ENCODE measurements at regions not wholly inside any gene's neighbourhood (a gene's known extent, or its start where the extent isn't known, plus 50 kb on each side); places are given as distances from the start of the nearest gene placed in this dataset.
"Not testable (repeated sequence)": the region's sequence is repeated elsewhere in the genome, so short reads cannot be mapped to it uniquely, and the experiment has no call there.

DNA sequence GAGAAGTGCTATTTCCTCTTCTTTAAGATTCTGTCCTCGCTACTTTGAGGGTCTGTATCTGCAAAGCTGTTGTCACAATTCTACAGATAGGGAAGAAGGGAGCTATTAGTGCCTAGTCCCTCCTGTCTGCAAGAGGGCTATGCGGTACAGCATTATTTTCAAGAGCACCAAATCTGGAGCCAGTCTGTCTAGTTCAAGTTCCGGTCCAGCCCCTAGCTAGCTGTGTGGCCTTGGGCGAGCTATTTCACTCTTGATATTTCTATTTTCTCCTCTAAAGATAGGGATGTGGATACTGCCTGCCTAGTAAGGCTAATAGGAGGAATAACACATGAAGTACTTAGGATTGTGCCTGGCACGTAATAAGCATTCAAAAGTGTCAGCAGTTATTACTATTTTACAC lies 272.4 kb downstream of the KCNE4 start:
- Histone ChIP-seq H3K36me3 (ENCODE audit: insufficient read depth, low read length) (no peaks in the 10 kb centered on the region), H4K20me1 (ENCODE audit: insufficient read depth, low read length) (no peaks in the 10 kb centered on the region), H3K4me2 (ENCODE audit: insufficient read depth, low read length) (no peak overlapping the region), H3K4me1 (ENCODE audit: insufficient read depth, low read length) (no peaks in the 10 kb centered on the region), H3K27me3 (ENCODE audit: insufficient read depth, low read length) (no peaks in the 10 kb centered on the region), H3K4me3 (ENCODE audit: insufficient read depth, low read length) (no peak overlapping the region), H2AFZ (ENCODE audit: low read length) (no peak overlapping the region), H3K27ac (ENCODE audit: low read depth, low read length) (no peak overlapping the region), H3K79me2 (ENCODE audit: insufficient read depth, low read length) (no peaks in the 10 kb centered on the region), H3K9me3 (ENCODE audit: low read depth, low read length) (no peaks in the 10 kb centered on the region)
- TF ChIP-seq, protein P1, sequence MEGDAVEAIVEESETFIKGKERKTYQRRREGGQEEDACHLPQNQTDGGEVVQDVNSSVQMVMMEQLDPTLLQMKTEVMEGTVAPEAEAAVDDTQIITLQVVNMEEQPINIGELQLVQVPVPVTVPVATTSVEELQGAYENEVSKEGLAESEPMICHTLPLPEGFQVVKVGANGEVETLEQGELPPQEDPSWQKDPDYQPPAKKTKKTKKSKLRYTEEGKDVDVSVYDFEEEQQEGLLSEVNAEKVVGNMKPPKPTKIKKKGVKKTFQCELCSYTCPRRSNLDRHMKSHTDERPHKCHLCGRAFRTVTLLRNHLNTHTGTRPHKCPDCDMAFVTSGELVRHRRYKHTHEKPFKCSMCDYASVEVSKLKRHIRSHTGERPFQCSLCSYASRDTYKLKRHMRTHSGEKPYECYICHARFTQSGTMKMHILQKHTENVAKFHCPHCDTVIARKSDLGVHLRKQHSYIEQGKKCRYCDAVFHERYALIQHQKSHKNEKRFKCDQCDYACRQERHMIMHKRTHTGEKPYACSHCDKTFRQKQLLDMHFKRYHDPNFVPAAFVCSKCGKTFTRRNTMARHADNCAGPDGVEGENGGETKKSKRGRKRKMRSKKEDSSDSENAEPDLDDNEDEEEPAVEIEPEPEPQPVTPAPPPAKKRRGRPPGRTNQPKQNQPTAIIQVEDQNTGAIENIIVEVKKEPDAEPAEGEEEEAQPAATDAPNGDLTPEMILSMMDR (IDR thresholded peaks at IDR 0.05; ENCODE audit: extremely low read depth, low read depth, low read length) = no peak
- DNase-seq (ENCODE audit: insufficient read length, low spot score, missing footprints) = no peak

DNA sequence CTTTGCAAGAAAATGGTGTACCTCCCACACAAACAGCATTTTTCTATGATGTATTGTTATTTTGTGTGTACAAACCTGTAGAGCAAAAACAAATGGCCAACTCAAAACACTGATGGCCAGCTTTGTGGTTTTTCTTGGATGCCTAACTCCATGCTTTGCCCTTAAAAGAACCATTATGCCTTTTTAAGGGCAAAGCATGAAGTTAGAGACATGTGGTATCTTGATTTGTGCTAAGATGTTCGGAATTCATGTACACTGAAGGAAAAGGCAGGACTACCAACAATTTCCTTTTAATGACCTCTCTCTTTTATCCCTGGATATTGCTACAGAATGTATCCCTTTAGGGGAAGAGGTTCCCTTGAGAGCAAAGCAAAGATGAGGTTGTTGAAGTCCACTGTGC lies 273.6 kb downstream of the SCG2 start:
- no peak overlapping the region for H3K4me2 ChIP-seq (ENCODE audit: insufficient read depth, low read length)
- TF ChIP-seq, protein P1 (IDR thresholded peaks at IDR 0.05; ENCODE audit: extremely low read depth, low read depth, low read length) = no peak
- no peaks in the 10 kb centered on the region for H3K4me1 ChIP-seq (ENCODE audit: insufficient read depth, low read length)
- no peak overlapping the region for H3K4me3 ChIP-seq (ENCODE audit: insufficient read depth, low read length)
- no peak overlapping the region for H2AFZ ChIP-seq (ENCODE audit: low read length)
- H3K9me3 ChIP-seq (ENCODE audit: low read depth, low read length) = no peaks in the 10 kb centered on the region
- H3K79me2 ChIP-seq (ENCODE audit: insufficient read depth, low read length) = no peaks in the 10 kb centered on the region
- no peak for DNase-seq (ENCODE audit: insufficient read length, low spot score, missing footprints)
- H3K27me3 ChIP-seq (ENCODE audit: insufficient read depth, low read length) = no peaks in the 10 kb centered on the region
- no peaks in the 10 kb centered on the region for H3K36me3 ChIP-seq (ENCODE audit: insufficient read depth, low read length)
- no peaks in the 10 kb centered on the region for H4K20me1 ChIP-seq (ENCODE audit: insufficient read depth, low read length)
- H3K27ac ChIP-seq (ENCODE audit: low read depth, low read length) = no peak overlapping the region

DNA sequence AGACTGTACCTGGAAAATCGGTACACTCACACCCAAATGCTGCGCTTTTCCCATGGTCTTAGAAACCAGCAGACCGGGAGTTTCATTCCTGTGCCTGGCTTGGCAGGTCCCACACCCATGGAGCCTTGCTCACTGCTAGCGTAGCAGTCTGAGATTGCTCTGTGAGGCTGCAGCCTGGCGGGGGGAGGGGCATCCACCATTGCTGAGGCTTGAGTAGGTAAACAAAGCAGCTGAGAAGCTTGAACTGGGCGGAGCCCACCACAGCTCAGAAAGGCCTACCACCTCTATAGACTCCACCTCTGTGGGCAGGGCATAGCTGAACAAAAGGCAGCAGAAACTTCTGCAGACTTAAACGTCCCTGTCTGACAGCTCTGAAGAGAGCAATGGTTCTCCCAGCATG lies 271.4 kb downstream of the SCG2 start:
- H3K36me3 ChIP-seq (ENCODE audit: insufficient read depth, low read length); H3K79me2 ChIP-seq (ENCODE audit: insufficient read depth, low read length); H3K4me1 ChIP-seq (ENCODE audit: insufficient read depth, low read length); H3K27ac ChIP-seq (ENCODE audit: low read depth, low read length); H3K27me3 ChIP-seq (ENCODE audit: insufficient read depth, low read length); H2AFZ ChIP-seq (ENCODE audit: low read length); H3K9me3 ChIP-seq (ENCODE audit: low read depth, low read length); DNase-seq (ENCODE audit: insufficient read length, low spot score, missing footprints); H3K4me3 ChIP-seq (ENCODE audit: insufficient read depth, low read length); H3K4me2 ChIP-seq (ENCODE audit: insufficient read depth, low read length); H4K20me1 ChIP-seq (ENCODE audit: insufficient read depth, low read length): not testable (repeated sequence)

DNA sequence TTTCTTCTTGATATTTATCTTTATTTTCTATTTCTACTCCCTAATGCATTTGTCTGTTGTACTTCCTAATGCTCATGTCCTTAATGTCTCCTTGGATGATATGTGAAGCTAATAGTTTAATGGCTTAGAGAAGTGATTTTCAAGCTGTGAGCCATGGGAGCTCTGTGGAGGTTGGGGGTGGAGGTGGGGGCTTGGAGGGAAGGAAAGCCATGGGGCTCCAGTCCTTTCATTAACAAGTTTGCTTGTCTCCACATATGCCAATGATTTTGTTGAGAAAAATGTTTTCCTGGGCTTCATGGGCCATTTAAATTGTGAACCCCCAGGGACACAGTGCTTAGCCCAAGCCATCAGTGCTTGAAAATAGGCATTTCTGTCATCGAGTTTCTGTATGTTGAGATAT lies 264.1 kb downstream of the SCG2 start:
- TF ChIP-seq, protein P1 (IDR thresholded peaks at IDR 0.05; ENCODE audit: extremely low read depth, low read depth, low read length) = no peak
- Histone ChIP-seq H3K4me2 (ENCODE audit: insufficient read depth, low read length) (no peak overlapping the region), H2AFZ (ENCODE audit: low read length) (no peak overlapping the region), H3K4me1 (ENCODE audit: insufficient read depth, low read length) (no peaks in the 10 kb centered on the region), H4K20me1 (ENCODE audit: insufficient read depth, low read length) (no peaks in the 10 kb centered on the region), H3K27ac (ENCODE audit: low read depth, low read length) (no peak overlapping the region), H3K36me3 (ENCODE audit: insufficient read depth, low read length) (no peaks in the 10 kb centered on the region), H3K27me3 (ENCODE audit: insufficient read depth, low read length) (no peaks in the 10 kb centered on the region), H3K9me3 (ENCODE audit: low read depth, low read length) (no peaks in the 10 kb centered on the region), H3K79me2 (ENCODE audit: insufficient read depth, low read length) (no peaks in the 10 kb centered on the region), H3K4me3 (ENCODE audit: insufficient read depth, low read length) (no peak overlapping the region)
- DNase-seq (ENCODE audit: insufficient read length, low spot score, missing footprints) = no peak

DNA sequence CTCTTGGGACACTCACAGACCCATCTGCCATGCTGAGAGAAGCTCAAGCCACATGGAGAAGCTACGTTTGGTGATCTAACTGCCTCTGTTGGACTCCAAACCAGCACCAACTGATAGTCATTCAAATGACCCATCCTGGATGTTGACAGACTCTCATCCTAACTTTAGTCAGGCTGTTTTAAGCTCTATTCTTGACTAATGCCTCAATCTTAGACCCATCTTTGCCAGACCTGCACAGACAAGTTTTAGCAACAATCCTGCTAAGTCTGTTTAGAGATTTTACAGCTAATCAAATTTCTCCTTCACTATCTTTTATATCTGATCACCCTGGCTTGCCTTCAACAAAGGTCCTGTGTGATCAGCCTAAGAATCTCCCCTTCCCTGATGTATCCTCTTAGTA lies 245.1 kb downstream of the SCG2 start:
- H3K9me3 ChIP-seq (ENCODE audit: low read depth, low read length) = no peaks in the 10 kb centered on the region
- H3K36me3 ChIP-seq (ENCODE audit: insufficient read depth, low read length) = no peaks in the 10 kb centered on the region
- no peaks in the 10 kb centered on the region for H3K79me2 ChIP-seq (ENCODE audit: insufficient read depth, low read length)
- H4K20me1 ChIP-seq (ENCODE audit: insufficient read depth, low read length) = no peaks in the 10 kb centered on the region
- TF ChIP-seq, protein P1 (IDR thresholded peaks at IDR 0.05; ENCODE audit: extremely low read depth, low read depth, low read length) = no peak
- H3K4me3 ChIP-seq (ENCODE audit: insufficient read depth, low read length) = no peak overlapping the region
- H3K27me3 ChIP-seq (ENCODE audit: insufficient read depth, low read length) = no peaks in the 10 kb centered on the region
- H3K27ac ChIP-seq (ENCODE audit: low read depth, low read length) = no peak overlapping the region
- H3K4me1 ChIP-seq (ENCODE audit: insufficient read depth, low read length) = no peaks in the 10 kb centered on the region
- no peak overlapping the region for H3K4me2 ChIP-seq (ENCODE audit: insufficient read depth, low read length)
- no peak overlapping the region for H2AFZ ChIP-seq (ENCODE audit: low read length)
- DNase-seq (ENCODE audit: insufficient read length, low spot score, missing footprints) = no peak
